ENCODE measurements at regions not wholly inside any gene's neighbourhood (a gene's known extent, or its start where the extent isn't known, plus 50 kb on each side); places are given as distances from the start of the nearest gene placed in this dataset.
"Not testable (repeated sequence)": the region's sequence is repeated elsewhere in the genome, so short reads cannot be mapped to it uniquely, and the experiment has no call there.

DNA sequence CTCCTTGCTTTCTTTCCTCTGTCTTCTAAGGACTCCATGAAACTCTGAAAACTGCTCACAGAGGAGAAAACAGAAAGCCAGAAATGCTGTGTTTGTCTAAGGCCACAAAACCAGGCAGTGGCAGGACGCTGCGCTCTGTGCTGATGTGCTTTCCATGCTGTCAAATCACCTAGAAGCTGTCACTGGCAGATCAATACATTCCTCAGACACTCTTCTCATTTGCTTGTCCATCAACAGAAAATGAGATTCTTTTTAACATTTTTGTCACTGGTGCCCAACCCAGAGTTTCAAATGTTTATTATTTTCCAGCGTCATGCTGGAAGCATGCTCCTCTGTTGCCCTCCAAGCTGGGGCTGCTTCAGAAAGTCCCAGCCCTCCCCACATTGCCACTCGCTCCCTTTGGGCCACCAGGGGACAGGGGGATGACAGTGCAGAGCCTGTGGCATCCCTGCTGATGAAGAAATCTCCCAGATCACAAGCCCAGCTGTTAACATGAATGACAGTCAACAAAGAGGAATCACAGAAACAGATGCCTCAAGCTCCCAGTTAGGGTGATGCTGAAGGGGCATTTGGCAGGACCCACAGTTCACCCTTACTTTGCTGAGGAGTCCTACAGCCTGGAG lies 117.5 kb upstream of the MEIS1 start:
- DNase-seq (ENCODE audit: low read depth in 2 of 2), result no peak

DNA sequence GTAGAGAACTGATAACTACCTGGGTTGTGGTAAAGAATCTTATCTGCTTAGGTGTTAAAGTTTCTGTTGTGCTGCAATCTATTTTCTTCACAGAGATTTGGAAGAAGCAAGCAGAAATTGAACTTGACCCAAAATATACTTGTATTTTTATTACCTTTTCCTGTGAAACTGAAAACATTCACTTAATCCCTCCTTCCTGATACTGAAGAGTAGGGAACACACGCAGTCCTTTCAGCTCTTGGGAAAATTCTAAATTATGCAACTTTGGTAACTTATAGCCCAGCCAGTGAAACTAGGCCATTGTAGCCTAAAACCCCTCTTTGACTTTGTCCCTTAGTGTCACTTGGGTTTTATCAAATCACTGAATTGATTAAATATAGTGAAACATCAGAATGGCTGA lies 128.4 kb upstream of the MEIS1 start:
- DNase-seq (ENCODE audit: low read depth in 2 of 2), result no peak

DNA sequence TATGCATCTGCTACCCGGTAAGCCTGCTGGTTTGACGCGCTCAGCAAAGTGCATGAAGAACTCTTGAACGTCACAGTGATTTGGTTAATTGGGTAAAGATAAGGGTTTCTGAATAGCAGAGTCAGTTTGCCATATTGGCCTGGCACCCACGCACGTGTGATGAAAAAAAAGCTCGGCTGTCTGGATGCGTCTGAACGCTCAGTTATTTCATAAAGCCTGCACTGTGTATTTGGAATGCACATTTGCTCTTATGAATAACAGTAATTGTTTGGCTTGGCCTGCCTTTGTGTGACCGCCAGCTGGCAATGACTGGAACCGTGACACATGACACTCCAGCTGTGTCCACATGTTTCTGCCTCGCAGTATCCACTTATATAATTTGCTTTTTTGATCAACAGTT lies 129.2 kb upstream of the MEIS1 start:
- no peak for DNase-seq (ENCODE audit: low read depth in 2 of 2)

DNA sequence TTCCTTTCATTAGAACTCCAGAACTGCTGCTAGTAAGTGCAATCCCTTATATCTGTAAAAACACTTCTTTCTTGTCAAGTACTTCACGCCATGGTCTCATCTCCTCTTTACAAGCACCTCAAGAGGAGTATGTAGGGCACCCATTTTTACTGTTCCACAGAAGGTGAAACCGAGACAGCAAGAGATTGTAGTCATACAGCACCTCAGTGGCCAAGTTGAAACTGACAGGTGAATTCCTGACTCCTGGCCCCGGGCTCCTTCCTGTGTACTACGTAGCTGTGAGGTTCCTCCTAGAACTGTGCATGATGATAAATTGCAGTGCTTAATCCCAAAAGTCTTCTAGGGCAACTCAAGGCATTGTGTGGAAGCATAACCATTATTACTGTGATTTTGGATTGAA lies 131.5 kb upstream of the MEIS1 start:
- DNase-seq (ENCODE audit: low read depth in 2 of 2), result no peak

DNA sequence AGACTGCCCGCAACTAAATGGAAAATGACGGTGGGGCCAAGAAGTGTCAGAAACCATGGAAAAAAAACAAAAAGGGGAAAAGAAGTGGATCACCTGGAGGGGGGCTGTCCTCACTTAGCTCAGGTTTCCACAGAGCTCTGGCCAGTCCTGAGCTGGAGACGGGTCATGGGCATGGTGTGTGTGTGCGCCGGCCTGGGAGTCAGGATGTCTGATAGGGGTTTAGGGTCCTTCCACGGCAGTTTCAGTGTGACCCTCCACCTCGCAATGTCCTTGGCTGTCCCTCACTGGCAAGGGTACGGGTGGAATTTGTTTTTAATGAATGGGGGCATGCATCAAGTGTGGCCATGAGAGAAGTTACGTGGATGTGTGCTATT lies 133.2 kb upstream of the MEIS1 start:
- no peak for DNase-seq (ENCODE audit: low read depth in 2 of 2)

DNA sequence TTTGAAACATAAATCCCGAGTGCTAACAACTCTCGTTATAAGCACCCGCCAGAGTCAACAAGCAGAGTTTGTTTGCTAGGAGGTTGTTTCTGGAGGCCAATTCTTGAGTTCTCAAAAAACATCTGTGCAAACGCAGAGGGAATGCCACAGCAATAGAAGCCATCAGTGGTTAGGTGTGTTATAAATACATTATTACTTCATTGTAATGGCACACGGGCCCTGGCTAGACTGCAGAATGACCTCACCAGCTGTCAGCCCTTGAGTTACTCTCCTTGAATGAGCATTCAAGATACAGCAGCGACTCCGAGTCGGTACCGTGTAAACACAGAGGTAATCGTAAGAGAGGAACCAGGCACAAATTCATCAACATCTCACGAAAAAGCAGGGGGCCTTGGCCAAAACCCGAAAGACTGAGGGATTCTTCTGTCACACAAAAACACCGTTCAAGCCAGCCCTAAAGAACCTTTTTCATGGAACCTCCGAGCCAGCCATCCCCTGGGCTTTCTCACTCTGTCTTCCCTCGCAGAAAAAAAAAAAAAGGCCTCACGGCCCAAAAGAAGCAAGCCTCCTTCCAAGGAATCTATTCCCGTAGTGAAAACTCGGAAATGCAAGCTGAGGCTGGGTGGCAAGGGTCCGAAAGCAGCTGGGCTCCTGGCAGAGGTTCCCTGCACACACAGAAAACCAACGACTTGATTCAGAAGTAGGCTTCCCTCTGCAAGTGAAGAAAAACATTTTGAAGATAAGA lies 133.7 kb upstream of the MEIS1 start:
- no peak for DNase-seq (ENCODE audit: low read depth in 2 of 2)

DNA sequence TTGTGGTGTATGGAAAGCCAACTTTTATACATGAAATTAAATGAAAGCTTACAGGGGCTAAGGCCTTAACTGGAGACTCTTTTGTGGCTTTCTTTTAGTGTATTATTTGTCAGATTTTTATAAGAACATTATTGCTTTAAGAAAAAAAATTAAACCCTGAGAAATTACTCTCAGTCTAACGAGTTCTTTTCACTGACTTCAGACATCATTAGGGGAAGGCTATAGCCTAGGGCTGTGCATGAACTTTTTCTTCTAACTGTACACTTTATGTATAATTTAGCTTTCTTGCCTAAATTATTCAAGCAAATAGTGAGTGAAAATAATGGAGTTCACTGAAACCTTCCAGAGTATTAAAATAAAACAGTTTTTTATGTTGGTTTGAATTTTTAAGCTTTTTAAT lies 151.1 kb upstream of the MEIS1 start:
- DNase-seq (ENCODE audit: low read depth in 2 of 2), result no peak

DNA sequence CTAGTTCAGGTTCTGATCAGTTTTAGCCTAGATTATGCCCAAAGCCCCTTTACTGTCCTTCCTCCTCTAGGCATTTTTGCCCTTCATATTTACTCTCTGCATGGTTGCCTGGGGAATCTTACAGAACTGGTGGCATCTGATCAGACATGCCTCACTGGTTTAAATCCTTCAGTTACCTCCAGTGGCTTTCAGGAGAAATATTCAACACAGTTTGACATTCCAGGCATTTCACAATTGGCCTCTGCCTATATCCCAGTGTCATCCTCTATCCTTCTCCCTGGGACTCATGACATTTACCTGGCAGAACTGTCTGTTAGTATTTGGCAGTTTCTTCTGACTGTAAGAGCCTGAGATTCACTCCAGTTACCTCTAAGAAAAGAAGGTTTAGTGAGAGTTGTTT lies 152.9 kb upstream of the MEIS1 start:
- DNase-seq (ENCODE audit: low read depth in 2 of 2), result no peak

DNA sequence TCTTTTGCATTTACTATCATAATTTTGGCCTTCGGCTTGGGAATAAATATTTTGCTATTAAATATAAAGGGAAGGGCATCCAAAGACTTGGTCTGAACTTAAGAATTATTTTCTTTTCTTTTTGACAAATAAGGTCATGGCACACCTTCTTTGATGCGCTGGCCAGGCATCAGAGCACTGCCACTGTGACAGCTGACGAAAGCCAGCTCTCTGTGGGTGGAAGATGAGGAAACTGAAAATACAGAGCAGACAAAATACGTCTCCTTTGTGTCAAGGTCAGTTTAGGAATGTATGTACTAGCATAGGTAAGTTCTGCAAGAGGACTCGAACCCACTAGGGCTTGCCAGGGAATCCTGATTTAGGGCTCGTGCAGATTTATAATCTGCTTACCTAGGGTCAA lies 155.9 kb upstream of the MEIS1 start:
- DNase-seq (ENCODE audit: low read depth in 2 of 2), result no peak

DNA sequence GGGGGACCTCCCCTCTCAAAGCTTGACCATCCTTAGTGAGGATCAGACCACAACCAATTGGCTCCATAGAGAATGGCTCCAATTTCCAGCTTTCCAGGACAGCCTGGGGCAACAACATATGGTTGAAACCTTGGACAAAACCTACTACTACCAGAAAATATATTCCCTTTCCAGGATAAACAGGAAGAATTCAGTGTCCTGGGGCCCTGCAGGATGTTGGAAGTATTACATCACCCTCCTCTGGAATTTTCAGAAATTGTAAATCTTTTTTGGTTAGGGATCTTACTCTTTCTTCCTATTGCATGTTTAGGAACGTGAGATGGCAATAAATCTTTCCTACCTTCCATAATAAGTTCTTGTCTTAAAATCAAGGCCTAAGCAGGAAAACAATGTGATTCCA lies 158.9 kb upstream of the MEIS1 start:
- no peak for DNase-seq (ENCODE audit: low read depth in 2 of 2)

DNA sequence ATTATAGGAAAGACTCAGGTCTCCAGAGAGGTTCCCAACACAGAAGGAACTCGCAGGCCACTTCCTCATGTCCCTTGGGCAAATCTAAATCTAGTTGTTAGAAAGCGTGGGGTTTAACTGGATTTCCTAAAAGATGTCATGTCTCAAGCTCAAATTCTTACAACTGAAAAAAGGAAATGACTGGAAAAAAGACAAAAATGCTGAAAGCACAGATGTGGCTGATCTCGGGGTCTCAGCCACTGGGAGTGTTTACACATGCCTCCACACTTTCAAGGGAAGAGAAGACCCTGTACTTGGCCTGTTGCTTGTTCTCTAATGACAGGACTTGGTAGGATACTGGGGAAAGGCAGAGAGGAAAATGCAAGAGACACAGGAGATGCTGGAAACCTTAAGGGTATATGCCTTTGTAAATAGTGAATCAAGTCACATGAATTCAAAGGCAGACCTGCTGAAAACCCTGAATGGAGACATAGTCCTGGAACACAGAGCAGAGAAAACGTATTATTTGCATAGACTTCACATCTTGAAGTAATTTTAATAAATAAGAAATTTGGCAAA lies 160.9 kb upstream of the MEIS1 start:
- no peak for DNase-seq (ENCODE audit: low read depth in 2 of 2)

DNA sequence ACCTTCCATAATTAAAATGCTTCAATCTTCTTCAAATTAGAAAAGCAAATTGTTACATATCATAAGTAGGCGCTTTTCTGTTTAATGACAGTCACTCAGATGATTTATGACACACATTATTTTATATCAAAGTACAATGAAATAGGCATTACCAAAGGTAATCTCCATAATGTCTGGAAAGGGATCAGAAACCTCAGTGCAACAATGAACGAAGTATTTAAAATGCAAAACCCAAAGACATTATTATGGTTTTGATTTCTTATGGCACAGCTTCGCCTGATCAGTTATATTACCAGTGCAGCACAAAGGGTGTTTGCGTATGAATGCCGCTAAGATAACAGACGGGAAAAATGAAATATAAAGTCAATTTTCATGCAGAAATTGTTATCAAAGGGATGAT lies 162.2 kb upstream of the MEIS1 start:
- DNase-seq (ENCODE audit: low read depth in 2 of 2), result no peak

DNA sequence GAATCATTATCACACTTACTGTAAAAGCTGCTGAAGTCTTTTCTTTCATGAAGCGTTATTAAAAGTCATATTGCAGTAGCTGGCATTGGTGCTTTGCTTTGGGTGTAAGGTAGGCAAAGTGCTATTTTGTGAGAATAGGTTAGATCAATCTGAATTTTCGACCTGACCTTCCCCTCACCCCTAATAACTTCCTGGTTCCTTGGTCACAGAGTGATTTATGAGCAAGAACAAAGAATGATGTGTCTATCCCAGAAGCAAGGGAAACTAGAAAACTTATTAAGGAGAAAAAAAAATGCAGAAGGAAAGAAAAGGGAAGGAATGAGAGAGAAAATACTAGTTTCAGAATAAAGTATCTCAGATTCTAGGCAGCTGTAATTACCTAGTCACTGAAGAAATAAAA lies 163.1 kb upstream of the MEIS1 start:
- DNase-seq (ENCODE audit: low read depth in 2 of 2), result no peak

DNA sequence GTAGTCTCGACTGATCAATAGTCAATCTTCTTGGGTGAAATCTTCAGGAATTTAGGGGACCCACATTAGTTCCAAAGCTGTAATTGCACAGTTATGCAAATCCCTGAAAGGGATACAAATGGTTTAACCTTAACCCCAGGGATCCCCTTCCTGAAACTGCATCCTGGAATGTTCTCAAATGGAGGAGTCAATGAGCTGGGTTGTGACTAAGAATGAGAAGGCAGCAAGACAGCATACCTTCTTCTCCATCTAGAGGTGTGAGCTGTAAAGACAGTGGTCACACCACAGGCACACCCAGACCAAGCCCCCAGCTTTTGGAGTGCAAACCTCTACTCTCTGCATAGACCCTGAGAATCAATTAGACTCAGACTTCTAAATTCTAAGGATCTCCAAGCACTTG lies 164.7 kb upstream of the MEIS1 start:
- no peak for DNase-seq (ENCODE audit: low read depth in 2 of 2)

DNA sequence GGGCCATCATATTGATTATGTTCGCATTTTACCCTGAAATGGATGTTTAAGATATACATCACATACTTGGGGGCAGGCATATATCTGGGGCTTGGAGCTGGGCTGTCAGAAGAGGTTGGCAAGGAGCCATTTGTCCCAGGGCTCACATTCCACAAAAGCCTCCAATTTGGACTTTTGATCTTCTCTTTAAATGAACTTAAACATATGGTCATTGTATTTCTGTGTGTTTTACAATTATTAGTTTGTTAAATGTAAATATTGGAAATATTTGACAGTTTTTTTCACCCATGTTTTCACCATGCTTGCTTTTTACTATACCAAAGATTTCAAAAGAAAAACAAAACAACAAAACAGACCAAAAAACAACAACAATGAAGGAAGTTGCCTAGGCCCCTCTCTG lies 165.8 kb upstream of the MEIS1 start:
- no peak for DNase-seq (ENCODE audit: low read depth in 2 of 2)

DNA sequence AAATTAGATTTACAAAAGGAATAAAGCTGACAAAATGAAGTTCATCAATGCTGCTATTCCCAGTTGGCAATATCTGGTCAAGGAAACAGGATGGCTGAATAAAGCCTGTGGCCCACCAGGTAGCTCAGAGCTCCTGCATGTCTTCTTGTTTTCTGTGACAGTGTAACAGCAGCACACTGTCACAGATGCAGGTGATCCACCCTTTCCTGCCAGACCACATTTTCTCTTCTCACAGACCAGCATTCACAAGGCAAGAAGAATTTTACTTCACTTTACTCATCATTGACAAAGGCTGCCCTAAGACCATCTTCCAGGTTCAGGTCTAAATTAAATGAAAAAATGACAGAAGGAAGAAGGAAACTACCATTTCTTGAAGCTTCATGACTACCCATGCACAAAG lies 166.2 kb upstream of the MEIS1 start:
- DNase-seq (ENCODE audit: low read depth in 2 of 2), result no peak

DNA sequence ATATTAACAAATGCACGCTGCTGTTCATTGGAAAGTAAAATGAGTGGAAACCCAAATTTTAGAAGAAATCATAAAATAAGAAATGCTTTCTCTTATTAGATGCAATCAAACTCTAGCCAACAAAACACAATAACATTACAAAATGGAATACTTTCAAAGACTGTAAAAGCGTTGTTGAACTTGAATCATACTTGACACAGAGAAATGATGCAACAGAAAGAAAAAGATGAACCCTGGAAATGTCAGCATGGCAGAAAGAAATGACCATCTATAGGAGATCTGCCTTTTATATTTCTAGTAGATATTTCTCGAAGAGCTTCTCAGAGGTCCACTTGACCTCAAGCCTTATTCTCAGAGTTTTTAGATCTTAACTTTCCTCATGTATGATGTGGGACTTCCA lies 170.6 kb upstream of the MEIS1 start:
- DNase-seq (ENCODE audit: low read depth in 2 of 2), result no peak

DNA sequence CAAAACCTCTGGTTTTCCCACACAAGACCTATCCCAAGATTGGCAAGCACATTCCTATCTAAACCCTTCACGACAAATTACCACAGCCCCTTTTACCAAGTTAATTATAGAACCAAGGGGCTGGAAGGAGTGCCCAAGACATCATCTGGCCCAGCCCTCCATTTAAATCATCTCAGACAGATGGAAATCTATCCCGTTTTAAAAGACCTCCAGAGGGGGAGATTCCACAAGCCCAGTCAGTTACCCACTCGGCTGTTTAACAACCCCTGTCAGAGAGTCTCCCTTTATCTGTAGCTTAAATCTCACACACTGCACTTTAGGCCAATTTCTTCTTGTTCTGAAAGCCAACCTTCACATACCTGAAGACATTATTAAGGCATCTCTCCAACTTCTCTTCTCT lies 179.1 kb upstream of the MEIS1 start:
- DNase-seq (ENCODE audit: low read depth in 2 of 2), result no peak

DNA sequence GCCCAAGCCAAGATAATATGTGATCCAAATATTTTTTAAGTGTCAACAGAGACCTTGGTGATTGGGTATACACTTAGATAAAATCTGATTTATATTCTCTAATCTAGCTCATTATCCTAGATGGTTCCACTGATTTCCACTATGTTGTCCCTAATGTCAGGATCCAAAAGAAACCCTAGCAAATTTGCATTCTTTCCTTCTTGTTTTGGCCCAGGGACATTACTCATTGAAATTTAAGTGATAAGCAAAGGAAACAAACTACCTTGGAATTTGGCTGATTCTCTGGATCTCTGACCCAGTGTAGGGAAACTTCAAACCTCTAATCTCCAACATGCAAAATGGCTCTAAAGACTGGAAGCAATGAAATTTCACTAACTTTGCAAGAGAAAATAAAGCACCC lies 179.8 kb upstream of the MEIS1 start:
- DNase-seq (ENCODE audit: low read depth in 2 of 2), result no peak

DNA sequence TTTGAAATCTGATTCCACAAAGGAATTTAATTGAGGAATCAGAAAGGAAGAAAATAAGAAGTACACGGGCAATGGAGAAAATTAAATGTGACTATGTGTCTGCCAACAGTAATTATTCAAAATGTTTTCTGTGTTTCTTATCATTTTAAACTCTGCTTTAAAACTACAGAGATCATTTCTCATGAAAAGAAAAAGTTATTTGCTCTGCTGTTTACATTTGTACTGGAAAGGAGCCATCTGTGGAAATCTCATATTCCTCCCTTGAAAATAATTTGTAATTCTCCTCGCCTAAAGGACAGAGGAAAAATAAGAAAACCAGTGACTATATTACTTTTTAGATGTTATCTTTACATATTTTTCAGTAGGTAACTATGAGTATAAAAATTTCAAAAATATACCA lies 181.9 kb upstream of the MEIS1 start:
- DNase-seq (ENCODE audit: low read depth in 2 of 2), result no peak

DNA sequence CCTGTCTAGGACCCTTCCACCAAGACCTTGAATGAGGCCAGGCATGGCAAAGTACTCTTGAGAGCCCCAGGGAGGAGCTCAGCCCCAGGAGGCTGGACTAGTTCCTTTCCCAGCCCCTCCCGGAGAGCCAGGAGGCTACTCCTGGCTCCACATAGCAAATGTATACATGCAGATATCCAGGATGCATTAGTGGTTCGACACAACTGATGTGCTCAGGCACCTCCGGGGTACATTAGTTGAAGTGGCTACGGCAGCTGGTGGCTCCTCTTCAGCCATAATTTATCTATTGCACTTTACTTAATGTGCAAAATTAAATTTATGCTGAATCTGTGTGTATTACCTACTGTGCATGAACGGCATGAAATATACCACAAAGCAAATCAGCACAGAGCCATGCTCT lies 182.8 kb upstream of the MEIS1 start:
- DNase-seq (ENCODE audit: low read depth in 2 of 2), result no peak

DNA sequence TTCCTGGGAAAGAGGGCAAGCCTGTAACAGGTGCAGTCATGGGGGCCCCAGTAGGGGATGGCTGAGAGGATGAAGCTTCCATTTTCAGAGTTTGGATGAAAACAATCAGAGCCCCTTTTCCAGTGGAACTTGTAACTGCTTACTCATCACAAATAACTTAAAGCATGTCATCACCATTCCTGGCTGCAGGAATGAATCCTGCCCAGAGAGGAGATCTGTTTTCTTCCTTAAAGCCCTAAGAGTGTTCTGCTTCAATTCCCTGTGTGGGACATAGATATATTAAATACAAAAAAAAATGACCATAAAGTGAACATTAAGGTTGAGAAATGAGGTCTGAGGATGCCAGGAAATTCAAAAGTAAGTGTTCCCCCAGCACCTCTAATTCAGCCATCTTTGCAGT lies 183.4 kb upstream of the MEIS1 start:
- DNase-seq (ENCODE audit: low read depth in 2 of 2), result no peak

DNA sequence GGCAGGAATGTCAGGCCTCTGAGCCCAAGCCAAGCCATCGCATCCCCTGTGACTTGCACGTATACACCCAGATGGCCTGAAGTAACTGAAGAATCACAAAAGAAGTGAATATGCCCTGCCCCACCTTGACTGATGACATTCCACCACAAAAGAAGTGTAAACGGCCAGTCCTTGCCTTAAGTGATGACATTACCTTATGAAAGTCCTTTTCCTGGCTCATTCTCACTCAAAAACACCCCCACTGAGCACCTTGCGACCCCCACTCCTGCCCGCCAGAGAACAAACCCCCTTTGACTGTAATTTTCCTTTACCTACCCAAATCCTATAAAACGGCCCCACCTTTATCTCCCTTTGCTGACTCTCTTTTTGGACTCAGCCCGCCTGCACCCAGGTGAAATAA lies 185.8 kb upstream of the MEIS1 start:
- not testable (repeated sequence) for DNase-seq (ENCODE audit: low read depth in 2 of 2)

DNA sequence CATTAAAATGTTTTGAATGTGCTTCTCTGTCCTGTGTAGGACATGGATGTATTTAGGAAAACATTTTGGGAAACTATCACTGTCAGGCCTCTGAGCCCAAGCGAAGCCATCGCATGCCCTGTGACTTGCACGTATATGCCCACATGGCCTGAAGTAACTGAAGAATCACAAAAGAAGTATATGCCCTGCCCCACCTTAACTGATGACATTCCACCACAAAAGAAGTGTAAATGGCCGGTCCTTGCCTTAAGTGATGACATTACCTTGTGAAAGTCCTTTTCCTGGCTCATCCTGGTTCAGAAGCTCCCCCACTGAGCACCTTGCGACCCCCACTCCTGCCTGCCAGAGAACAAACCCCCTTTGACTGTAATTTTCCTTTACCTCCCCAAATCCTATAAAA lies 191.1 kb upstream of the MEIS1 start:
- DNase-seq (ENCODE audit: low read depth in 2 of 2), result not testable (repeated sequence)
